ENCODE measurements at regions not wholly inside any gene's neighbourhood (a gene's known extent, or its start where the extent isn't known, plus 50 kb on each side); places are given as distances from the start of the nearest gene placed in this dataset.

- TF ChIP-seq, protein P1, sequence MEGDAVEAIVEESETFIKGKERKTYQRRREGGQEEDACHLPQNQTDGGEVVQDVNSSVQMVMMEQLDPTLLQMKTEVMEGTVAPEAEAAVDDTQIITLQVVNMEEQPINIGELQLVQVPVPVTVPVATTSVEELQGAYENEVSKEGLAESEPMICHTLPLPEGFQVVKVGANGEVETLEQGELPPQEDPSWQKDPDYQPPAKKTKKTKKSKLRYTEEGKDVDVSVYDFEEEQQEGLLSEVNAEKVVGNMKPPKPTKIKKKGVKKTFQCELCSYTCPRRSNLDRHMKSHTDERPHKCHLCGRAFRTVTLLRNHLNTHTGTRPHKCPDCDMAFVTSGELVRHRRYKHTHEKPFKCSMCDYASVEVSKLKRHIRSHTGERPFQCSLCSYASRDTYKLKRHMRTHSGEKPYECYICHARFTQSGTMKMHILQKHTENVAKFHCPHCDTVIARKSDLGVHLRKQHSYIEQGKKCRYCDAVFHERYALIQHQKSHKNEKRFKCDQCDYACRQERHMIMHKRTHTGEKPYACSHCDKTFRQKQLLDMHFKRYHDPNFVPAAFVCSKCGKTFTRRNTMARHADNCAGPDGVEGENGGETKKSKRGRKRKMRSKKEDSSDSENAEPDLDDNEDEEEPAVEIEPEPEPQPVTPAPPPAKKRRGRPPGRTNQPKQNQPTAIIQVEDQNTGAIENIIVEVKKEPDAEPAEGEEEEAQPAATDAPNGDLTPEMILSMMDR (IDR thresholded peaks at IDR 0.05): no peak
- TF ChIP-seq POLR2A (IDR thresholded peaks at IDR 0.05): no peak
These were observed 98.0 kb upstream of the KCNJ6 start for GRCh38 chr21:38014298-38014697.
